GM23338 (cell line): ENCODE measurements at regions not wholly inside any gene's neighbourhood (a gene's known extent, or its start where the extent isn't known, plus 50 kb on each side); places are given as distances from the start of the nearest gene placed in this dataset.

Experiments used
- ATAC-seq: fragments of 200-7000 bp; cut with Tn5 transposase; 3 replicates; pipeline ENCODE4 v1.9.1; 2020
- DNase-seq: peaks from one replicate; pipeline ENCODE4 v3.0.0-alpha.2; 2015; ENCODE audit warnings: low spot score
- H2AFZ ChIP-seq: fragments of 200-600 bp; sonication (generic); 2 replicates; pipeline ENCODE4 v1.8.0; 2016; ENCODE audit warnings: antibody characterized with exemption, mild to moderate bottlenecking, moderate library complexity
- H3F3A ChIP-seq: fragments of 200-600 bp; sonication (generic); replicated peaks from 2 replicates; pipeline ENCODE4 v1.8.0; 2017; ENCODE audit warnings: antibody characterized with exemption, mixed run types, low read depth
- H3K27ac ChIP-seq: fragments of 200-600 bp; sonication (generic); 2 replicates; pipeline ENCODE4 v1.6.1; 2016; ENCODE audit warnings: low read depth
- H3K27me3 ChIP-seq: fragments of 200-600 bp; sonication (generic); 2 replicates; pipeline ENCODE4 v1.8.0; 2016; ENCODE audit warnings: mild to moderate bottlenecking, mixed run types, moderate library complexity; ENCODE audit not compliant: insufficient read depth
- H3K36me3 ChIP-seq: fragments of 200-600 bp; sonication (generic); 2 replicates; pipeline ENCODE4 v1.8.0; 2016; ENCODE audit warnings: mild to moderate bottlenecking; ENCODE audit not compliant: insufficient read depth
- H3K4me1 ChIP-seq: fragments of 200-600 bp; sonication (generic); 2 replicates; pipeline ENCODE4 v1.8.0; 2016; ENCODE audit warnings: mild to moderate bottlenecking, moderate library complexity; ENCODE audit not compliant: insufficient read depth
- H3K4me2 ChIP-seq: fragments of 200-600 bp; sonication (generic); 2 replicates; pipeline ENCODE4 v1.7.1; 2017; ENCODE audit warnings: mixed run types
- H3K4me3 ChIP-seq: fragments of 200-600 bp; sonication (generic); 2 replicates; pipeline ENCODE4 v1.6.1; 2016; ENCODE audit warnings: mixed run types
- H3K79me2 ChIP-seq: fragments of 200-600 bp; sonication (generic); replicated peaks from 2 replicates; pipeline ENCODE4 v1.8.0; 2017; ENCODE audit warnings: mild to moderate bottlenecking; ENCODE audit not compliant: insufficient read depth
- H3K9me2 ChIP-seq: fragments of 200-600 bp; sonication (generic); 2 replicates; pipeline ENCODE4 v1.8.0; 2017; ENCODE audit not compliant: insufficient read depth
- H4K20me1 ChIP-seq: fragments of 200-600 bp; sonication (generic); replicated peaks from 2 replicates; pipeline ENCODE4 v1.8.0; 2017; ENCODE audit warnings: mild to moderate bottlenecking; ENCODE audit not compliant: insufficient read depth
- H3K27ac Mint-ChIP-seq: 2 replicates; pipeline ENCODE4 v1.8.0; 2020; ENCODE audit warnings: inconsistent platforms, mild to moderate bottlenecking, moderate library complexity, mixed read lengths
- H3K27me3 Mint-ChIP-seq: 3 replicates; pipeline ENCODE4 v1.8.0; 2022; ENCODE audit warnings: low read depth, mild to moderate bottlenecking, moderate library complexity, mixed read lengths, inconsistent platforms; ENCODE audit not compliant: insufficient read depth, poor library complexity
- H3K36me3 Mint-ChIP-seq: 3 replicates; pipeline ENCODE4 v1.8.0; 2021; ENCODE audit warnings: low read depth, mild to moderate bottlenecking, inconsistent platforms, moderate library complexity, mixed read lengths
- H3K4me1 Mint-ChIP-seq: 3 replicates; pipeline ENCODE4 v1.8.0; 2020; ENCODE audit warnings: mild to moderate bottlenecking, inconsistent platforms, mixed read lengths
- H3K4me3 Mint-ChIP-seq: 3 replicates; pipeline ENCODE4 v1.8.0; 2021; ENCODE audit warnings: moderate library complexity, mild to moderate bottlenecking, inconsistent platforms, mixed read lengths
- H3K9me3 Mint-ChIP-seq: 3 replicates; pipeline ENCODE4 v1.8.0; 2020; ENCODE audit warnings: moderate library complexity, mild to moderate bottlenecking, inconsistent platforms, mixed read lengths
- NANOG ChIP-seq: IDR thresholded peaks from 2 replicates; pipeline ENCODE4 v1.6.1; 2016; ENCODE audit warnings: antibody characterized with exemption, borderline replicate concordance
- POLR2AphosphoS5 ChIP-seq: IDR thresholded peaks from 2 replicates; pipeline ENCODE4 v1.6.1; 2016; ENCODE audit warnings: antibody characterized with exemption, low read depth
- ZNF462 ChIP-seq: fragments of 250-450 bp; sonication (Bioruptor Pico); IDR thresholded peaks from 2 replicates; pipeline ENCODE4 v1.5.0; 2020; ENCODE audit warnings: mild to moderate bottlenecking, moderate library complexity
- TF ChIP-seq, protein P1 (sequence below), 2 experiments: fragments of 200-600 bp in 1 of 2; sonication (generic) in 1 of 2; conservative IDR thresholded peaks; 2 replicates each; pipeline versions ENCODE4 v1.5.1 to v1.6.1; 2016 to 2017; ENCODE audit warnings: antibody characterized with exemption in 2 of 2, low read depth in 2 of 2, mild to moderate bottlenecking in 2 of 2, moderate library complexity in 1 of 2
- TF ChIP-seq, protein P2 (sequence below): IDR thresholded peaks from one replicate; pipeline ENCODE4 v1.6.1; 2018; ENCODE audit warnings: antibody characterized with exemption; ENCODE audit not compliant: unreplicated experiment

DNA sequence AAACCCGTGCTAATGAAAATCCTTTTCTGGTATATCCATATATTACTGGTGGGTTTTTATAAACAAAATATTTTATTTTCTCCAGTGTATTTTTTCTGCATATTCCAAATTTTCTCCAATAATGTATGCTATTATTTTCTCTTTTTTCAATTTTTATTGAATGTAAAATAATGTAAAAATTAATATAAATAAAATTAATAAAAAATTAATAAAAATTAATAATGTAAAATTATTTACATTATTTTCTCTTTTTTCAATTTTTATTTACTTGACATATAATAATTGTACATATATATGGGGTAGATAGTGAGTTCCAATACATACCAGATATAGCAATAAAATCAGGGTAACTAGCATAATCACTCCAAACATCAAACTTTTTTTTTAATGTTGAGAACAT, 56.4 kb downstream of the OXSM start:
- DNase-seq (no peak), ATAC-seq (no peak)
- H3K4me1 Mint-ChIP-seq = peaks cover 4% of the 10 kb centered on the region; the same call in 2 of the 3 replicates
- no peaks in the 10 kb centered on the region for H3K4me1 ChIP-seq
- no peak overlapping the region for H3K27ac ChIP-seq
- no peaks in the 10 kb centered on the region for H3K9me2 ChIP-seq
- TF ChIP-seq ZNF462 (CRISPR knock-in tag) (no peak), NANOG (no peak), POLR2AphosphoS5 (no peak)
- TF ChIP-seq, protein P1, sequence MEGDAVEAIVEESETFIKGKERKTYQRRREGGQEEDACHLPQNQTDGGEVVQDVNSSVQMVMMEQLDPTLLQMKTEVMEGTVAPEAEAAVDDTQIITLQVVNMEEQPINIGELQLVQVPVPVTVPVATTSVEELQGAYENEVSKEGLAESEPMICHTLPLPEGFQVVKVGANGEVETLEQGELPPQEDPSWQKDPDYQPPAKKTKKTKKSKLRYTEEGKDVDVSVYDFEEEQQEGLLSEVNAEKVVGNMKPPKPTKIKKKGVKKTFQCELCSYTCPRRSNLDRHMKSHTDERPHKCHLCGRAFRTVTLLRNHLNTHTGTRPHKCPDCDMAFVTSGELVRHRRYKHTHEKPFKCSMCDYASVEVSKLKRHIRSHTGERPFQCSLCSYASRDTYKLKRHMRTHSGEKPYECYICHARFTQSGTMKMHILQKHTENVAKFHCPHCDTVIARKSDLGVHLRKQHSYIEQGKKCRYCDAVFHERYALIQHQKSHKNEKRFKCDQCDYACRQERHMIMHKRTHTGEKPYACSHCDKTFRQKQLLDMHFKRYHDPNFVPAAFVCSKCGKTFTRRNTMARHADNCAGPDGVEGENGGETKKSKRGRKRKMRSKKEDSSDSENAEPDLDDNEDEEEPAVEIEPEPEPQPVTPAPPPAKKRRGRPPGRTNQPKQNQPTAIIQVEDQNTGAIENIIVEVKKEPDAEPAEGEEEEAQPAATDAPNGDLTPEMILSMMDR (conservative IDR thresholded peaks at IDR 0.05; ENCODE audit: low read depth in 2 of 2) = no peak
- TF ChIP-seq, protein P2, sequence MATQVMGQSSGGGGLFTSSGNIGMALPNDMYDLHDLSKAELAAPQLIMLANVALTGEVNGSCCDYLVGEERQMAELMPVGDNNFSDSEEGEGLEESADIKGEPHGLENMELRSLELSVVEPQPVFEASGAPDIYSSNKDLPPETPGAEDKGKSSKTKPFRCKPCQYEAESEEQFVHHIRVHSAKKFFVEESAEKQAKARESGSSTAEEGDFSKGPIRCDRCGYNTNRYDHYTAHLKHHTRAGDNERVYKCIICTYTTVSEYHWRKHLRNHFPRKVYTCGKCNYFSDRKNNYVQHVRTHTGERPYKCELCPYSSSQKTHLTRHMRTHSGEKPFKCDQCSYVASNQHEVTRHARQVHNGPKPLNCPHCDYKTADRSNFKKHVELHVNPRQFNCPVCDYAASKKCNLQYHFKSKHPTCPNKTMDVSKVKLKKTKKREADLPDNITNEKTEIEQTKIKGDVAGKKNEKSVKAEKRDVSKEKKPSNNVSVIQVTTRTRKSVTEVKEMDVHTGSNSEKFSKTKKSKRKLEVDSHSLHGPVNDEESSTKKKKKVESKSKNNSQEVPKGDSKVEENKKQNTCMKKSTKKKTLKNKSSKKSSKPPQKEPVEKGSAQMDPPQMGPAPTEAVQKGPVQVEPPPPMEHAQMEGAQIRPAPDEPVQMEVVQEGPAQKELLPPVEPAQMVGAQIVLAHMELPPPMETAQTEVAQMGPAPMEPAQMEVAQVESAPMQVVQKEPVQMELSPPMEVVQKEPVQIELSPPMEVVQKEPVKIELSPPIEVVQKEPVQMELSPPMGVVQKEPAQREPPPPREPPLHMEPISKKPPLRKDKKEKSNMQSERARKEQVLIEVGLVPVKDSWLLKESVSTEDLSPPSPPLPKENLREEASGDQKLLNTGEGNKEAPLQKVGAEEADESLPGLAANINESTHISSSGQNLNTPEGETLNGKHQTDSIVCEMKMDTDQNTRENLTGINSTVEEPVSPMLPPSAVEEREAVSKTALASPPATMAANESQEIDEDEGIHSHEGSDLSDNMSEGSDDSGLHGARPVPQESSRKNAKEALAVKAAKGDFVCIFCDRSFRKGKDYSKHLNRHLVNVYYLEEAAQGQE = no peak
- no peak overlapping the region for H3K4me3 ChIP-seq
- H3K4me3 Mint-ChIP-seq = no peak overlapping the region
- H3K36me3 Mint-ChIP-seq = peaks cover 6% of the 10 kb centered on the region; the same call in 1 of the 3 replicates
- peaks cover under 1% of the 10 kb centered on the region for H3K27me3 Mint-ChIP-seq
- H3K36me3 ChIP-seq = no peaks in the 10 kb centered on the region
- no peak overlapping the region for H3K4me2 ChIP-seq
- H4K20me1 ChIP-seq = no peaks in the 10 kb centered on the region
- H3K79me2 ChIP-seq = no peaks in the 10 kb centered on the region
- H3F3A ChIP-seq = no peaks in the 10 kb centered on the region
- H3K9me3 Mint-ChIP-seq = peaks cover 6% of the 10 kb centered on the region
- no peak overlapping the region for H3K27ac Mint-ChIP-seq
- H3K27me3 ChIP-seq = no peaks in the 10 kb centered on the region
- no peak overlapping the region for H2AFZ ChIP-seq
